ENCODE measurements at regions not wholly inside any gene's neighbourhood (a gene's known extent, or its start where the extent isn't known, plus 50 kb on each side); places are given as distances from the start of the nearest gene placed in this dataset.

DNA sequence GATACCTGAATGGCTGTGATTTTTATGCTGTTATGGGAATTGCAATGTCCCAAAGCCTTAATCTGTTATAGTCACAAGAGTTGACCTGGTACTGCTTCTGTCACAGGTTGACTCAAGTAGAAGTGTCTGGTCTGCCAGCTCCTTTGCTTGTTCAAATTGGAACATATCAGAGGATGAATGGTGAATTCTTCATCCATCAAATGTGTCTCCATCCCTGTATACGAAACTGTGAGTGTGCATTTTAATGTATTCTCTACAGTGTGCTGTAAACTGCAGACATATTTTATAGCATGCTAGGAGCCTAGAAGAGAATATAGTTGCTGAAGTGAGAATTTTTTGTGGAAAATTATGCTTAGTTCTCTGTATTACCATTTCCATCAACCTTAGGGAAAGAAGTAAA is 608.4 kb downstream of the AMY1C start:
- TF ChIP-seq POLR2AphosphoS5 (IDR thresholded peaks at IDR 0.05; ENCODE audit: low read depth, low read length) (no peak), POLR2A (IDR thresholded peaks at IDR 0.05; ENCODE audit: low read depth, low read length) (no peak), TAF1 (IDR thresholded peaks at IDR 0.05; ENCODE audit: borderline replicate concordance, low read depth, low read length) (no peak)
